CD14-positive monocyte (primary cell): ENCODE measurements at regions not wholly inside any gene's neighbourhood (a gene's known extent, or its start where the extent isn't known, plus 50 kb on each side); places are given as distances from the start of the nearest gene placed in this dataset.

Experiments
- DNase-seq, 3 donors: peaks; one replicate each; pipeline ENCODE4 v3.0.0-alpha.2; 2011 to 2022
- H2AFZ ChIP-seq: 2 replicates; pipeline ENCODE4 v1.6.0; 2012; ENCODE audit warnings: mild to moderate bottlenecking, low read depth, low read length, inconsistent platforms; ENCODE audit not compliant: insufficient read depth, poor library complexity, severe bottlenecking
- H3K27ac ChIP-seq, 2 donors: 1 replicate in 1 of 2; 2 replicates in 1 of 2; pipeline ENCODE4 v1.5.1; 2012 to 2013; ENCODE audit warnings: low read length in 2 of 2, control low read depth in 1 of 2, inconsistent platforms in 1 of 2, low read depth in 1 of 2, mild to moderate bottlenecking in 1 of 2
- H3K27me3 ChIP-seq, 2 donors: one replicate each; pipeline versions ENCODE4 v1.6.0 to v1.6.1; 2011 to 2013; ENCODE audit warnings: low read length in 2 of 2; ENCODE audit not compliant: control insufficient read depth in 2 of 2, insufficient read depth in 2 of 2
- H3K36me3 ChIP-seq, 2 donors: replicated peaks in 1 of 2; 1 replicate in 1 of 2; 2 replicates in 1 of 2; pipeline versions ENCODE4 v1.5.1 to v1.6.1; 2012 to 2013; ENCODE audit warnings: low read length in 2 of 2, control low read depth in 1 of 2, inconsistent platforms in 1 of 2, mild to moderate bottlenecking in 1 of 2; ENCODE audit not compliant: insufficient read depth in 2 of 2, control insufficient read depth in 1 of 2
- H3K4me1 ChIP-seq, 2 donors: 1 replicate in 1 of 2; 2 replicates in 1 of 2; pipeline versions ENCODE4 v1.5.1 to v1.6.1; 2012 to 2013; ENCODE audit warnings: low read length in 2 of 2, control low read depth in 1 of 2, inconsistent platforms in 1 of 2, mild to moderate bottlenecking in 1 of 2, moderate library complexity in 1 of 2; ENCODE audit not compliant: insufficient read depth in 2 of 2, control insufficient read depth in 1 of 2
- H3K4me2 ChIP-seq: replicated peaks from 2 replicates; pipeline ENCODE3; 2012; ENCODE audit warnings: low read length, moderate library complexity, mild to moderate bottlenecking; ENCODE audit not compliant: poor library complexity, severe bottlenecking; ENCODE audit errors: extremely low read depth
- H3K4me3 ChIP-seq, 3 experiments: fragments of 200-600 bp in 1 of 3; sonication (generic) in 1 of 3; replicated peaks in 1 of 3; 1 replicate in 2 of 3; 2 replicates in 1 of 3; pipeline ENCODE4 v1.5.1; 2011 to 2013; ENCODE audit warnings: low read length in 3 of 3, mild to moderate bottlenecking in 3 of 3, control low read depth in 2 of 3, low read depth in 2 of 3, inconsistent platforms in 1 of 3, moderate library complexity in 1 of 3
- H3K79me2 ChIP-seq: 2 replicates; pipeline ENCODE4 v1.6.0; 2012; ENCODE audit warnings: mild to moderate bottlenecking, control low read depth, inconsistent platforms, low read length, moderate library complexity; ENCODE audit not compliant: insufficient read depth
- H3K9ac ChIP-seq: 2 replicates; pipeline ENCODE4 v1.6.0; 2017; ENCODE audit warnings: low read length, mild to moderate bottlenecking; ENCODE audit not compliant: insufficient read depth, poor library complexity, severe bottlenecking
- H3K9me3 ChIP-seq, 2 donors: replicated peaks in 1 of 2; 1 replicate in 1 of 2; 2 replicates in 1 of 2; pipeline versions ENCODE4 v1.5.1 to v1.6.1; 2012 to 2013; ENCODE audit warnings: low read length in 2 of 2, control low read depth in 1 of 2; ENCODE audit not compliant: control insufficient read depth in 1 of 2, insufficient read depth in 1 of 2
- H4K20me1 ChIP-seq: 2 replicates; pipeline ENCODE4 v1.6.0; 2012; ENCODE audit warnings: mild to moderate bottlenecking, low read length, control low read depth, moderate library complexity; ENCODE audit not compliant: insufficient read depth
- H3K27ac Mint-ChIP-seq, 7 donors: one replicate each; pipeline ENCODE4 v1.8.0; 2020; ENCODE audit warnings: mild to moderate bottlenecking in 7 of 7, mixed read lengths in 7 of 7, moderate library complexity in 6 of 7, inconsistent platforms in 2 of 7
- H3K27me3 Mint-ChIP-seq, 3 donors: one replicate each; pipeline ENCODE4 v1.8.0; 2021 to 2022; ENCODE audit warnings: low read depth in 3 of 3, mild to moderate bottlenecking in 3 of 3, mixed read lengths in 3 of 3, moderate library complexity in 3 of 3, inconsistent platforms in 1 of 3
- H3K36me3 Mint-ChIP-seq, 2 donors: one replicate each; pipeline ENCODE4 v1.8.0; 2020; ENCODE audit warnings: mixed read lengths in 2 of 2, inconsistent platforms in 1 of 2, mild to moderate bottlenecking in 1 of 2
- H3K4me1 Mint-ChIP-seq: one replicate; pipeline ENCODE4 v1.8.0; 2020; ENCODE audit warnings: mild to moderate bottlenecking, mixed read lengths
- H3K4me3 Mint-ChIP-seq, 2 donors: one replicate each; pipeline ENCODE4 v1.8.0; 2020; ENCODE audit warnings: mild to moderate bottlenecking in 2 of 2, mixed read lengths in 2 of 2, moderate library complexity in 1 of 2
- H3K9me3 Mint-ChIP-seq, 7 donors: one replicate each; pipeline ENCODE4 v1.8.0; 2020 to 2022; ENCODE audit warnings: mixed read lengths in 7 of 7, mild to moderate bottlenecking in 6 of 7, moderate library complexity in 6 of 7, inconsistent platforms in 2 of 7
- WGBS: methylation state at CpG from one replicate; pipeline ENCODE4 v1.1.5; 2013; ENCODE audit warnings: missing lambda C conversion rate; ENCODE audit not compliant: insufficient coverage; 5-methylcytosine and 5-hydroxymethylcytosine counted together
- intact Hi-C, 2 donors: fragments of 100-400 bp; cut with micrococcal nuclease; formaldehyde crosslinking; loops; one replicate each; pipeline versions ENCODE4 v1.15.0 to v1.15.1; 2023
- TF ChIP-seq, protein P1 (sequence below): fragments of 200-600 bp; IDR thresholded peaks from one replicate; pipeline ENCODE4 v1.8.0; 2022; ENCODE audit warnings: antibody characterized with exemption, mild to moderate bottlenecking

DNA sequence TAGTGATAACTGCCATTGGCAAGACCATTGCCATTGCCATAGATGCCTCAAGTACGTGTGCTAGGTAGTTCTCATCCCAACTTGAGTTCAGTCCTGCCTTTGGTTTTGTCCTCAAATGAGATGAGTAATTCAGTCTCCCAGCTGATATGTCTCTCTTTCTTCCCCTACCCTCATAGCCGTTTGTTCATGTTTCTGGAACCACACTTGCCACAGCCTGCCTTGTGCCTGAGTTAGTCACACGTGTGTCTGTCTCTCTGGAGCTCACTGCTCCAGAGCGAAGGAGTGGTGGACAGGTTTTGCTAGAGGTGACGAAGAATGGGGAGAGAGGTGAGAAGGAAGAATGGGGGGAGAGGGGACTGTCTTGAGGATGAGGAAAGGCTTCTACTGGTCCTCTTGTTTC, 88.0 kb upstream of the IGF1R start:
- no peak for DNase-seq
- Histone ChIP-seq H3K9ac (no peak overlapping the region), H3K4me1 (no peaks in the 10 kb centered on the region), H3K27me3 (no peaks in the 10 kb centered on the region), H3K9me3 (no peaks in the 10 kb centered on the region), H3K27ac (no peak overlapping the region), H3K4me3 (no peak overlapping the region), H3K4me2 (no peak overlapping the region), H4K20me1 (no peaks in the 10 kb centered on the region), H3K79me2 (no peaks in the 10 kb centered on the region), H2AFZ (no peak overlapping the region), H3K36me3 (no peaks in the 10 kb centered on the region)
- Mint-ChIP-seq H3K36me3 (no peaks in the 10 kb centered on the region), H3K9me3 (peaks cover 0 to 3% (median 0%) of the 10 kb centered on the region in 7 donors), H3K27me3 (peaks cover 2 to 5% (median 5%) of the 10 kb centered on the region in 3 donors), H3K27ac (no peak overlapping the region), H3K4me3 (no peak overlapping the region), H3K4me1 (no peaks in the 10 kb centered on the region)
- intact Hi-C loops, result no loop called here
- WGBS, result 87% methylated on average over 4 of the region's 5 CpGs
- TF ChIP-seq, protein P1, sequence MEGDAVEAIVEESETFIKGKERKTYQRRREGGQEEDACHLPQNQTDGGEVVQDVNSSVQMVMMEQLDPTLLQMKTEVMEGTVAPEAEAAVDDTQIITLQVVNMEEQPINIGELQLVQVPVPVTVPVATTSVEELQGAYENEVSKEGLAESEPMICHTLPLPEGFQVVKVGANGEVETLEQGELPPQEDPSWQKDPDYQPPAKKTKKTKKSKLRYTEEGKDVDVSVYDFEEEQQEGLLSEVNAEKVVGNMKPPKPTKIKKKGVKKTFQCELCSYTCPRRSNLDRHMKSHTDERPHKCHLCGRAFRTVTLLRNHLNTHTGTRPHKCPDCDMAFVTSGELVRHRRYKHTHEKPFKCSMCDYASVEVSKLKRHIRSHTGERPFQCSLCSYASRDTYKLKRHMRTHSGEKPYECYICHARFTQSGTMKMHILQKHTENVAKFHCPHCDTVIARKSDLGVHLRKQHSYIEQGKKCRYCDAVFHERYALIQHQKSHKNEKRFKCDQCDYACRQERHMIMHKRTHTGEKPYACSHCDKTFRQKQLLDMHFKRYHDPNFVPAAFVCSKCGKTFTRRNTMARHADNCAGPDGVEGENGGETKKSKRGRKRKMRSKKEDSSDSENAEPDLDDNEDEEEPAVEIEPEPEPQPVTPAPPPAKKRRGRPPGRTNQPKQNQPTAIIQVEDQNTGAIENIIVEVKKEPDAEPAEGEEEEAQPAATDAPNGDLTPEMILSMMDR, result no peak

DNA sequence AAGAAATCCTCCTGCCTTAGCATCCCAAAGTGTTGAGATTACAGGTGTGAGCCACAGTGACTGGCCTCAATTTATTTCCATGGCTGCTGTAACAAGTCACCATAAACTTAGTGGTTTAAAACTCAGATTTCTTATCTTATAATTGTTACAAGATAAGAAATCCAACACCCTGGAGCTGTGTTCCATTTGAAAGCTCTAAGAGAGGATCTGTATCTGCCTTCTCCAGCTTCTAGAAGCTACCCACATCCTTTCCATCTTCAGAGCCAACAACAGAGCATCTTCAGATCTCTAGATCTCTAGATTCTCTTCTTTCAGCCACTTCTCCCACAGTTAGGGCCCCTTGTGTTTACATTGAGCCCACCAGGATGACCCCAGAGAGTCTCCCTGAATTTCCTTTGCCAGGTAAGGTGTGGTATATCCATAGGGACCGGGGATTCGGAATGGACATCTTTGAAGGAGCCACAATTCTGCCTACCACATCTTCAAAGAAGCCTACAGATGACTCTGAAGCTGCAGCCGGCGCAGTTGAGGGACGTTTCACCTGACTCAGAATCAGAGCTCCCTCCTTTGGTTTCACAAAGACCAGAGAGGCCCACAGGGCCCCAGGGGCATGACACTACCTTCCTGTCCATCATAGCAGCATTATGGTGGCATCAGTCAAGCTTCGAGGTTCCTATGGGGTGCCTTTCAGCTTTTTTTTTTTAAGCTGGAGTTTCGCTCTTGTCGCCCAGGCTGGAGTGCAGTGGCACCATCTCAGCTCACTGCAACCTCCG, 87.0 kb upstream of the IGF1R start:
- TF ChIP-seq, protein P1, result no peak
- no peaks in the 10 kb centered on the region for H3K36me3 Mint-ChIP-seq
- Histone ChIP-seq H3K79me2 (no peaks in the 10 kb centered on the region), H3K36me3 (no peaks in the 10 kb centered on the region), H3K27ac (no peak overlapping the region), H3K9me3 (no peaks in the 10 kb centered on the region), H3K4me2 (no peak overlapping the region), H3K4me1 (no peaks in the 10 kb centered on the region), H3K27me3 (no peaks in the 10 kb centered on the region), H4K20me1 (no peaks in the 10 kb centered on the region), H3K9ac (no peak overlapping the region), H3K4me3 (no peak overlapping the region), H2AFZ (no peak overlapping the region)
- H3K27me3 Mint-ChIP-seq, result peaks cover 2 to 6% (median 5%) of the 10 kb centered on the region in 3 donors
- no peak overlapping the region for H3K4me3 Mint-ChIP-seq
- no peak for DNase-seq
- H3K4me1 Mint-ChIP-seq, result no peaks in the 10 kb centered on the region
- no peak overlapping the region for H3K27ac Mint-ChIP-seq
- H3K9me3 Mint-ChIP-seq, result no peaks in the 10 kb centered on the region
- WGBS, result 90% methylated on average over 2 of the region's 9 CpGs
- intact Hi-C loops, result no loop called here
